ENCODE measurements at regions not wholly inside any gene's neighbourhood (a gene's known extent, or its start where the extent isn't known, plus 50 kb on each side); places are given as distances from the start of the nearest gene placed in this dataset.

- no peak overlapping the region for H3K27ac ChIP-seq (ENCODE audit: extremely low read depth, low read depth, low read length)
- POLR2A ChIA-PET: no interaction called here
These were observed 98.2 kb upstream of the DBX1 start for GRCh38 chr11:20258376-20258895.

More at GRCh38 chr11:20258376-20258895, 98.2 kb upstream of the DBX1 start:
- Histone ChIP-seq H3K9me3 (ENCODE audit: control insufficient read depth, insufficient read depth, low read depth, low read length) (no peaks in the 10 kb centered on the region), H3K36me3 (ENCODE audit: control insufficient read depth in 2 of 2, insufficient read depth in 1 of 2, low read length in 2 of 2) (no peaks in the 10 kb centered on the region), H3K4me1 (ENCODE audit: control insufficient read depth, insufficient read depth, low read length) (no peaks in the 10 kb centered on the region), H3K4me3 (ENCODE audit: low read depth, low read length) (no peak overlapping the region)
- TF ChIP-seq ZNF280D (tag by site-specific recombination; IDR thresholded peaks at IDR 0.05): no peak
- TF ChIP-seq ZBTB1 (tag by site-specific recombination; IDR thresholded peaks at IDR 0.05): no peak
- no peak for TF ChIP-seq ZSCAN4 (tag by site-specific recombination; IDR thresholded peaks at IDR 0.05)
- TF ChIP-seq ATF2 (tag by site-specific recombination; IDR thresholded peaks at IDR 0.05; ENCODE audit: low read depth): no peak
- no peak for TF ChIP-seq ZBTB26 (tag by site-specific recombination; optimal IDR thresholded peaks at IDR 0.05)
- TF ChIP-seq ZNF248 (tag by site-specific recombination; IDR thresholded peaks at IDR 0.05): no peak
- no peak for TF ChIP-seq ZNF202 (tag by site-specific recombination; IDR thresholded peaks at IDR 0.05; ENCODE audit: borderline replicate concordance)
- no peak for TF ChIP-seq PRDM10 (tag by site-specific recombination; IDR thresholded peaks at IDR 0.05)
- TF ChIP-seq ZNF600 (tag by site-specific recombination; IDR thresholded peaks at IDR 0.05): no peak
- no peak for TF ChIP-seq ZNF280C (tag by site-specific recombination; IDR thresholded peaks at IDR 0.05)
- CTCF ChIA-PET: no interaction called here
